AG09309 (cell line): ENCODE measurements at regions not wholly inside any gene's neighbourhood (a gene's known extent, or its start where the extent isn't known, plus 50 kb on each side); places are given as distances from the start of the nearest gene placed in this dataset.

Source experiments
- DNase-seq: peaks from one replicate; pipeline ENCODE4 v3.0.0-alpha.2; 2010; ENCODE audit warnings: low read depth
- H3K4me3 ChIP-seq: 2 replicates; pipeline ENCODE4 v1.5.1; 2011; ENCODE audit warnings: mild to moderate bottlenecking, low read depth, low read length, moderate library complexity; ENCODE audit not compliant: control insufficient read depth
- TF ChIP-seq, protein P1 (sequence below): IDR thresholded peaks from 2 replicates; pipeline ENCODE4 v1.5.1; 2011; ENCODE audit warnings: mild to moderate bottlenecking, low read depth, low read length, inconsistent platforms; ENCODE audit not compliant: insufficient read depth, control insufficient read depth; ENCODE audit errors: missing control alignments

DNA sequence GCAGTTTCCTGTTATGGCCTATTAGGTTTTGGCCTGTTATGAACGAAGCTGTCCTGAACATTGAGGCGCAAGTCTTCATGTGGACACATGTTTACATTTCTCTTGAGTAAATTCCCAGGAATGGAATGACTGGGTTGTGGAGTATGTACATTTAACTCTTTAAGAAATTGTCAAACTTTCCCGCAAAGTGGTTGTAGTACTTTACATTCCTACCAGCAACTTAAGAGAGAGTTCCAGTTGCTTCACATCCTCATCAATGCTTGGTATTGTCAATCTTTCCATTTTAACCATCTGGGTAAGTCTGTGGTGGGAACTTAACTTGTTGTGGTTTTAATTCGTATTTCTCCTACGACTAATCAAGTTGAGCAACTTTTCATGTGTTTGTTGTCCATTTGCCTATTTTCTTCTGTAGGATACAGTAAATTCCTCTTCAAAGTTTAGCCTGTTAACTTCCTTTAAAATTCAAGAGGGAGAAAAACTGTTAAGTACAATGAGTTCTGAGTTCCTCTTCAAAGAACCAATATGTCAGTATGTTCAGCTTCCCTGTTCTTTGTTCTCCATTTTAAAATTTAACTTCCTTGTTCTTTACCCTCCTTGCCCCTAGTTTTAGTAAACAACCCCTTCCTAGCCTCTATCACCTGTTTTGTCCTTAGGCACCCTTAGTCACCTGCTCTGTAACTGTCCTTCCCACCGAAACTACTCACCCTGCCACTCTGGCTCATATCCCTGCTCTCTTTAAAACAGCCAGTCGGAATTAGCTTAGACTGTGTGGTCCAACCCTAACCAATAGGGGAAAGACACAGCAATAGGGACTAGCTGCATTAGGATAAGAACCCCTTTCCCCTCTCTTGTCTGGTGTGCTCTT lies 74.0 kb downstream of the FAM241B start:
- DNase-seq: peak; percentile 64
- H3K4me3 ChIP-seq: no peak overlapping the region
- TF ChIP-seq, protein P1, sequence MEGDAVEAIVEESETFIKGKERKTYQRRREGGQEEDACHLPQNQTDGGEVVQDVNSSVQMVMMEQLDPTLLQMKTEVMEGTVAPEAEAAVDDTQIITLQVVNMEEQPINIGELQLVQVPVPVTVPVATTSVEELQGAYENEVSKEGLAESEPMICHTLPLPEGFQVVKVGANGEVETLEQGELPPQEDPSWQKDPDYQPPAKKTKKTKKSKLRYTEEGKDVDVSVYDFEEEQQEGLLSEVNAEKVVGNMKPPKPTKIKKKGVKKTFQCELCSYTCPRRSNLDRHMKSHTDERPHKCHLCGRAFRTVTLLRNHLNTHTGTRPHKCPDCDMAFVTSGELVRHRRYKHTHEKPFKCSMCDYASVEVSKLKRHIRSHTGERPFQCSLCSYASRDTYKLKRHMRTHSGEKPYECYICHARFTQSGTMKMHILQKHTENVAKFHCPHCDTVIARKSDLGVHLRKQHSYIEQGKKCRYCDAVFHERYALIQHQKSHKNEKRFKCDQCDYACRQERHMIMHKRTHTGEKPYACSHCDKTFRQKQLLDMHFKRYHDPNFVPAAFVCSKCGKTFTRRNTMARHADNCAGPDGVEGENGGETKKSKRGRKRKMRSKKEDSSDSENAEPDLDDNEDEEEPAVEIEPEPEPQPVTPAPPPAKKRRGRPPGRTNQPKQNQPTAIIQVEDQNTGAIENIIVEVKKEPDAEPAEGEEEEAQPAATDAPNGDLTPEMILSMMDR: no peak

GRCh38 chr10:69709366-69709941 lies 79.4 kb downstream of the FAM241B start:
- TF ChIP-seq, protein P1: no peak
- no peak for DNase-seq
- no peak overlapping the region for H3K4me3 ChIP-seq

- no peak for DNase-seq
- H3K4me3 ChIP-seq: no peak overlapping the region
- TF ChIP-seq, protein P1: no peak
Measured at GRCh38 chr10:69710008-69710888, 80.2 kb downstream of the FAM241B start.

GRCh38 chr10:69712342-69712741 lies 82.3 kb downstream of the FAM241B start:
- TF ChIP-seq, protein P1: no peak
- no peak overlapping the region for H3K4me3 ChIP-seq
- DNase-seq: no peak

GRCh38 chr10:69714572-69714971 lies 84.5 kb downstream of the FAM241B start:
- TF ChIP-seq, protein P1: no peak
- DNase-seq: no peak
- no peak overlapping the region for H3K4me3 ChIP-seq

GRCh38 chr10:69715156-69715898 lies 85.3 kb downstream of the FAM241B start:
- H3K4me3 ChIP-seq: no peak overlapping the region
- TF ChIP-seq, protein P1: no peak
- DNase-seq: no peak
